HCT116 (cell line): ENCODE measurements at regions not wholly inside any gene's neighbourhood (a gene's known extent, or its start where the extent isn't known, plus 50 kb on each side); places are given as distances from the start of the nearest gene placed in this dataset.

Experiments used
- ATF3 ChIP-seq: IDR thresholded peaks from 2 replicates; pipeline ENCODE4 v1.6.1; 2012
- EZH2 ChIP-seq: fragments of 200-600 bp; sonication (generic); IDR thresholded peaks from 2 replicates; pipeline ENCODE4 v1.6.1; 2017; ENCODE audit warnings: antibody characterized with exemption, mixed run types
- TF ChIP-seq, protein P1 (sequence below), 3 experiments: fragments of 200-600 bp in 1 of 3; sonication (generic) in 1 of 3; IDR thresholded peaks in 2 of 3; conservative IDR thresholded peaks in 1 of 3; 2 replicates each; pipeline ENCODE4 v1.5.1; 2012 to 2017; ENCODE audit warnings: low read depth in 2 of 3, low read length in 2 of 3, antibody characterized with exemption in 1 of 3, borderline replicate concordance in 1 of 3, control low read depth in 1 of 3, mild to moderate bottlenecking in 1 of 3, mixed read lengths in 1 of 3, mixed run types in 1 of 3, moderate library complexity in 1 of 3; ENCODE audit not compliant: insufficient read depth in 1 of 3

- TF ChIP-seq ATF3 (no peak), EZH2 (no peak)
- TF ChIP-seq, protein P1, sequence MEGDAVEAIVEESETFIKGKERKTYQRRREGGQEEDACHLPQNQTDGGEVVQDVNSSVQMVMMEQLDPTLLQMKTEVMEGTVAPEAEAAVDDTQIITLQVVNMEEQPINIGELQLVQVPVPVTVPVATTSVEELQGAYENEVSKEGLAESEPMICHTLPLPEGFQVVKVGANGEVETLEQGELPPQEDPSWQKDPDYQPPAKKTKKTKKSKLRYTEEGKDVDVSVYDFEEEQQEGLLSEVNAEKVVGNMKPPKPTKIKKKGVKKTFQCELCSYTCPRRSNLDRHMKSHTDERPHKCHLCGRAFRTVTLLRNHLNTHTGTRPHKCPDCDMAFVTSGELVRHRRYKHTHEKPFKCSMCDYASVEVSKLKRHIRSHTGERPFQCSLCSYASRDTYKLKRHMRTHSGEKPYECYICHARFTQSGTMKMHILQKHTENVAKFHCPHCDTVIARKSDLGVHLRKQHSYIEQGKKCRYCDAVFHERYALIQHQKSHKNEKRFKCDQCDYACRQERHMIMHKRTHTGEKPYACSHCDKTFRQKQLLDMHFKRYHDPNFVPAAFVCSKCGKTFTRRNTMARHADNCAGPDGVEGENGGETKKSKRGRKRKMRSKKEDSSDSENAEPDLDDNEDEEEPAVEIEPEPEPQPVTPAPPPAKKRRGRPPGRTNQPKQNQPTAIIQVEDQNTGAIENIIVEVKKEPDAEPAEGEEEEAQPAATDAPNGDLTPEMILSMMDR (IDR thresholded peaks at IDR 0.05 in 2 of 3, conservative IDR thresholded peaks at IDR 0.05 in 1 of 3; ENCODE audit: borderline replicate concordance in 1 of 3, insufficient read depth in 1 of 3, low read depth in 2 of 3, low read length in 2 of 3), result no peak
These were observed 529.6 kb upstream of the IGFBP7 start for GRCh38 chr4:57639561-57640382.
